Erythroblast (primary cell): ENCODE measurements at regions not wholly inside any gene's neighbourhood (a gene's known extent, or its start where the extent isn't known, plus 50 kb on each side); places are given as distances from the start of the nearest gene placed in this dataset.

Source experiments
- GATA1 ChIP-seq: IDR thresholded peaks from 2 replicates; pipeline ENCODE4 v1.6.1; 2011; ENCODE audit warnings: low read depth, mild to moderate bottlenecking, control low read depth, low read length, moderate library complexity
- POLR2A ChIP-seq: IDR thresholded peaks from 2 replicates; pipeline ENCODE4 v1.6.1; 2011; ENCODE audit warnings: mild to moderate bottlenecking, low read length

DNA sequence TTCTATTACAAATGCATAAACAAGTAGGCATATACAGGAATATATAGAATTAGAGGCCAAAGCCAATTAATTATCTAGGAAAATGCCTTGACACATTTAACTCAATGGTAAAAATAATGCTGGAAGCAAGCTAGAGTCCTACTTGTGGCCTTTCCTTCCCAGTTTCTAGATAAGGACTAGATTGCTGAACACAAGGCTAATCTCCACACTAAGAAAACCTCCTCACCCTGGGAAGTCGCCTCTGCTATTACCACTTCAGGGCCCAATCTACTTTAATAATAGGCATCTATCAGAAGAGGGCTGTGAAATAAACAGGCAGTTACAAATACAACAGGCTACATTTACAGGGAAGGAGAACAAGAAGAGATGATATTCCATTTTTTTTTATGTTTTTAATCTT lies 80.5 kb upstream of the PRICKLE2 start:
- TF ChIP-seq POLR2A (no peak), GATA1 (no peak)
